Ovary (tissue), 7 donors: ENCODE measurements at regions not wholly inside any gene's neighbourhood (a gene's known extent, or its start where the extent isn't known, plus 50 kb on each side); places are given as distances from the start of the nearest gene placed in this dataset.

ENCODE experiments used
- DNase-seq, 5 donors: peaks; one replicate each; pipeline ENCODE4 v3.0.0-alpha.2; 2019 to 2020
- H3K27ac ChIP-seq, 2 donors: fragments of 200-600 bp; one replicate each; pipeline versions ENCODE4 v1.5.1 to v1.8.0; 2019 to 2022
- H3K27me3 ChIP-seq: fragments of 200-600 bp; one replicate; pipeline ENCODE4 v1.8.0; 2022
- H3K36me3 ChIP-seq: fragments of 200-600 bp; sonication (generic); one replicate; pipeline ENCODE4 v1.5.1; 2019
- H3K4me1 ChIP-seq: one replicate; pipeline ENCODE4 v1.8.1; 2013; ENCODE audit warnings: mild to moderate bottlenecking, moderate library complexity; ENCODE audit not compliant: insufficient read depth
- H3K4me3 ChIP-seq: fragments of 200-600 bp; sonication (generic); one replicate; pipeline ENCODE4 v1.5.1; 2017
- H3K9me3 ChIP-seq, 2 donors: fragments of 200-600 bp in 1 of 2; sonication (generic) in 1 of 2; one replicate each; pipeline versions ENCODE4 v1.5.1 to v1.8.1; 2013 to 2019; ENCODE audit warnings: mild to moderate bottlenecking in 1 of 2, moderate library complexity in 1 of 2
- CTCF ChIP-seq, 3 donors: fragments of 450-650 bp in 2 of 3; fragments of 200-600 bp in 1 of 3; IDR thresholded peaks; one replicate each; pipeline versions ENCODE4 v1.5.1 to v1.8.0; 2016 to 2022; ENCODE audit warnings: antibody characterized with exemption in 3 of 3, mild to moderate bottlenecking in 1 of 3
- EP300 ChIP-seq: sonication (generic); formaldehyde crosslinking; IDR thresholded peaks from one replicate; pipeline ENCODE4 v1.6.1; 2017; ENCODE audit warnings: antibody characterized with exemption
- POLR2A ChIP-seq: fragments of 450-650 bp; IDR thresholded peaks from one replicate; pipeline ENCODE4 v1.6.1; 2017; ENCODE audit warnings: antibody characterized with exemption, mild to moderate bottlenecking, moderate library complexity
- WGBS, 3 donors: extraction: QIAGEN DNeasy Blood & Tissue Kit in 1 of 3; methylation state at CpG; one replicate each; pipeline versions ENCODE4 v1.1.5 to v1.1.7; 2013 to 2017; 5-methylcytosine and 5-hydroxymethylcytosine counted together
- intact Hi-C, 4 donors: fragments of 100-400 bp; cut with DNase I; formaldehyde crosslinking; loops; one replicate each; pipeline versions ENCODE4 v1.11.0 to v1.15.1; 2022 to 2023
- donor health status: DM: no; HTN: no; CAD: no; lungs with moderate emphysema.
- donor health status: DM: no; HTN: no; CAD: no.
- donor health status: Bipolar disorder and iron deficiency.
- donor health status: DM: no; HTN: no; CAD: no.
- donor health status: DM: yes; HTN: yes; CAD: no.

GRCh38 chr3:98966434-98966833 lies 64.9 kb upstream of the DCBLD2 start:
- intact Hi-C loops: no loop called here
- no peak for TF ChIP-seq EP300
- no peak for TF ChIP-seq CTCF (IDR thresholded peaks at IDR 0.05)
- TF ChIP-seq POLR2A: no peak
- WGBS, 3 donors: 89 to 97% (median 95%) methylated on average over 1 of the region's 1 CpG

GRCh38 chr3:98964784-98965183 lies 63.3 kb upstream of the DCBLD2 start:
- H3K36me3 ChIP-seq: no peaks in the 10 kb centered on the region
- H3K9me3 ChIP-seq: no peaks in the 10 kb centered on the region
- H3K4me1 ChIP-seq: no peaks in the 10 kb centered on the region
- H3K27me3 ChIP-seq: no peaks in the 10 kb centered on the region
- 79 to 91% (median 89%) methylated on average over 2 of the region's 2 CpGs for WGBS, 3 donors
- no peak overlapping the region for H3K27ac ChIP-seq
- no peak overlapping the region for H3K4me3 ChIP-seq
- intact Hi-C loops: no loop called here
- TF ChIP-seq CTCF (IDR thresholded peaks at IDR 0.05): no peak
- no peak for TF ChIP-seq EP300
- TF ChIP-seq POLR2A: no peak
- DNase-seq: no peak

More at GRCh38 chr3:98966434-98966833, 64.9 kb upstream of the DCBLD2 start:
- Histone ChIP-seq H3K4me1 (no peaks in the 10 kb centered on the region), H3K4me3 (no peak overlapping the region), H3K36me3 (no peaks in the 10 kb centered on the region), H3K27me3 (no peaks in the 10 kb centered on the region), H3K9me3 (no peaks in the 10 kb centered on the region), H3K27ac (no peak overlapping the region)
- no peak for DNase-seq

- WGBS, 3 donors: 93 to 96% (median 94%) methylated on average over 2 of the region's 2 CpGs
- H3K27me3 ChIP-seq: no peaks in the 10 kb centered on the region
- TF ChIP-seq EP300 (no peak), POLR2A (no peak), CTCF (IDR thresholded peaks at IDR 0.05) (no peak)
- no peak for DNase-seq
- intact Hi-C loops: no loop called here
- H3K9me3 ChIP-seq: no peaks in the 10 kb centered on the region
- no peaks in the 10 kb centered on the region for H3K4me1 ChIP-seq
- H3K27ac ChIP-seq: no peak overlapping the region
- no peaks in the 10 kb centered on the region for H3K36me3 ChIP-seq
- H3K4me3 ChIP-seq: no peak overlapping the region
Observed at GRCh38 chr3:98963546-98963945, 62.1 kb upstream of the DCBLD2 start.

- H3K4me3 ChIP-seq: no peak overlapping the region
- no peak overlapping the region for H3K27ac ChIP-seq
- intact Hi-C loops: no loop called here
- H3K36me3 ChIP-seq: no peaks in the 10 kb centered on the region
- no peaks in the 10 kb centered on the region for H3K9me3 ChIP-seq
- H3K27me3 ChIP-seq: no peaks in the 10 kb centered on the region
- no peak for TF ChIP-seq POLR2A
- TF ChIP-seq CTCF (IDR thresholded peaks at IDR 0.05): no peak
- TF ChIP-seq EP300: no peak
- no peak for DNase-seq
- H3K4me1 ChIP-seq: no peaks in the 10 kb centered on the region
Observed at GRCh38 chr3:98962951-98963350, 61.5 kb upstream of the DCBLD2 start.
